ENCODE measurements at regions not wholly inside any gene's neighbourhood (a gene's known extent, or its start where the extent isn't known, plus 50 kb on each side); places are given as distances from the start of the nearest gene placed in this dataset.

DNA sequence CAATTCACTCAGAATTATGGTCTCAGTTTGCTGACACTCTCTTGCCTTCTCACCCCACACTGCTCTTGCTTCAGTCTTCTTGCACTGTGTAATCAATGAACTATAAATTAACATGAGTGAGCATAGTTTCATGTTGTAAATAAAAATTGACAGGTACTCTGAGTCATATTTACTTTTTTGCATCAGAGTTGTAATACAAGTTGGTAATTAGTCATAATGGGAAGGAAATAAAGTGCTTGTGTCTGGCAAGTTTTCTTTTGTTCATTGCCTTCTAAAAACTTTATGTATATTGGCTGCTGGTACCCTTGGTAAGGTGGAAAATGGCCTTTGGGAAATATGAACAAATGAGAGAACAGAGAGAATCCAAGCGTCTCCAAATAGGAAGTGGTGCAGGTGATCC, 169.3 kb upstream of the MAGI2 start:
- DNase-seq: no peak
- Histone ChIP-seq H3K27me3 (no peaks in the 10 kb centered on the region), H3K9me3 (no peaks in the 10 kb centered on the region), H3K36me3 (no peaks in the 10 kb centered on the region), H3K4me1 (no peaks in the 10 kb centered on the region), H3K4me3 (no peak overlapping the region), H3K27ac (no peak overlapping the region)
- TF ChIP-seq POLR2A (IDR thresholded peaks at IDR 0.05): no peak
- TF ChIP-seq CTCF (IDR thresholded peaks at IDR 0.05): no peak

- Histone ChIP-seq H3K4me1 (no peaks in the 10 kb centered on the region), H3K27me3 (no peaks in the 10 kb centered on the region), H3K9me3 (no peaks in the 10 kb centered on the region), H3K4me3 (no peak overlapping the region), H3K27ac (no peak overlapping the region), H3K36me3 (no peaks in the 10 kb centered on the region)
- no peak for DNase-seq
- TF ChIP-seq POLR2A (IDR thresholded peaks at IDR 0.05) (no peak), CTCF (IDR thresholded peaks at IDR 0.05) (no peak)
Observed at GRCh38 chr7:79620291-79620690, 166.8 kb upstream of the MAGI2 start.

GRCh38 chr7:79619216-79619615, 165.7 kb upstream of the MAGI2 start:
- H3K9me3 ChIP-seq: no peaks in the 10 kb centered on the region
- H3K27ac ChIP-seq: no peak overlapping the region
- H3K4me3 ChIP-seq: no peak overlapping the region
- DNase-seq: no peak
- no peaks in the 10 kb centered on the region for H3K27me3 ChIP-seq
- TF ChIP-seq CTCF (IDR thresholded peaks at IDR 0.05): no peak
- no peak for TF ChIP-seq POLR2A (IDR thresholded peaks at IDR 0.05)
- no peaks in the 10 kb centered on the region for H3K4me1 ChIP-seq
- H3K36me3 ChIP-seq: no peaks in the 10 kb centered on the region

DNA sequence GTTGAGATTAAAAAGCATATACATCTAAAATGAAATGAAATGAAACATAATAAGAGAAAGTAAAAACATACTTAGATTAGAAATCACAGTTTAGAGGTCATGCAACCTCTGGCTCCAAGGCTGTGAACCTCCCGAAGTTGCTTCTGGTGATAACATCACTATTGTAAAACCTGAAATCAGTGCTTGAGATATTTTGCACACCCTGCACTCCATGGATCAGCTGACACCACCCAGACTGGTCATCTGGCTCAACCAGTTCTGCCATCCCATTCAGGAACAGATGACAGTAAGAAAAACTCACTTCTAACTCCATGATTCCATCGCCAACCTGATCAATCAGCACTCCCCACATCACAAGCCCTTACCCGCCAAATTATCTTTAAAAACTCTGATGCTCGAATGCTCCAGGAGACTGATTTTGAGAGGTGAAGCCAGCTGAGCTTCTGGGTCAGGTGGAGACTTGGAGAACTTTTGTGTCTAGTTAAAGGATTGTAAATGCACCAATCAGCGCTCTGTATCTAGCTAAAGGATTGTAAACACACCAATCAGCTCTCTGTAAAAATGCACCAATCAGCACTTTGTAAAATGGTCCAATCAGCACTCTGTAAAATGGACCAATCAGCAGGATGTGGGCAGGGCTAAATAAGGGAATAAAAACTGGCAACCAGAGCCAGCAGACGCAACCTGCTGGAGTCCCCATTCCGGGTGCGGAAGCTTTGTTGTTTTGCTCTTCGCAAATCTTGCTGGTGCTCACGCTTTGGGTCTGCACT, 162.6 kb upstream of the MAGI2 start:
- Histone ChIP-seq H3K9me3 (no peaks in the 10 kb centered on the region), H3K27ac (no peak overlapping the region), H3K4me3 (no peak overlapping the region), H3K27me3 (no peaks in the 10 kb centered on the region), H3K4me1 (no peaks in the 10 kb centered on the region), H3K36me3 (no peaks in the 10 kb centered on the region)
- no peak for DNase-seq
- TF ChIP-seq CTCF (IDR thresholded peaks at IDR 0.05): no peak
- TF ChIP-seq POLR2A (IDR thresholded peaks at IDR 0.05): no peak

DNA sequence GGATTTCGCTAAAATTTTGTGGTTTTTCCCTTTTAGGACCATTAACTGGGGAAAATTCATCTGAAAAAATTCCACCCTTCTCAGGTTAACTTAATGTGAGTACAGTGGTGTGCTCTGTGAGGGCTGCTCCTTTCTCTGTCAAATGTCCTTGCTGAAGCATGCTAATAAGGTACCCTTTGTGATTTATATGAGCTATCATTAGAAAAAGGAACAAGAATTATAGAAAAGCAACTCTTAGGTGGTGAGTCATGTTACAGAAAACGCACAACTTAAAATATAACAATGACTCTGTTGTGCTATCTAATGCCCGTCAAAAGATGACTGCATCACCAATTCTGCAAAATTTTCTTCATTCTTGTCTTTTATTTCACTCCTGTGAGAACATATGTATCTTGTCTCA, 162.0 kb upstream of the MAGI2 start:
- no peak for DNase-seq
- Histone ChIP-seq H3K4me3 (no peak overlapping the region), H3K9me3 (no peaks in the 10 kb centered on the region), H3K4me1 (no peaks in the 10 kb centered on the region), H3K27me3 (no peaks in the 10 kb centered on the region), H3K27ac (no peak overlapping the region), H3K36me3 (no peaks in the 10 kb centered on the region)
- TF ChIP-seq POLR2A (IDR thresholded peaks at IDR 0.05): no peak

GRCh38 chr7:79612903-79613302, 159.4 kb upstream of the MAGI2 start:
- H3K9me3 ChIP-seq: no peaks in the 10 kb centered on the region
- H3K4me1 ChIP-seq: no peaks in the 10 kb centered on the region
- no peak for DNase-seq
- no peak overlapping the region for H3K27ac ChIP-seq
- peak in 2 of 6 experiments; percentile 39 to 42 for TF ChIP-seq CTCF (IDR thresholded peaks at IDR 0.05)
- no peak for TF ChIP-seq POLR2A (IDR thresholded peaks at IDR 0.05)
- no peaks in the 10 kb centered on the region for H3K27me3 ChIP-seq
- H3K36me3 ChIP-seq: no peaks in the 10 kb centered on the region
- H3K4me3 ChIP-seq: no peak overlapping the region

Measured in Peyer's patch (tissue), 4 donors.